NCI-H2107 treated with DMSO at 0.1 percent for 48 hours (cell line): ENCODE measurements at regions not wholly inside any gene's neighbourhood (a gene's known extent, or its start where the extent isn't known, plus 50 kb on each side); places are given as distances from the start of the nearest gene placed in this dataset.

Source experiments
- DNase-seq: peaks from one replicate; lab custom pipeline; 2025; ENCODE audit not compliant: unreplicated experiment; lab: John Stamatoyannopoulos, UW

- DNase-seq: no peak
Measured at GRCh38 chr20:16944745-16945144, 196.6 kb downstream of the OTOR start.

GRCh38 chr20:16945619-16946018 is 197.5 kb downstream of the OTOR start:
- no peak for DNase-seq

- DNase-seq: no peak
Measured at GRCh38 chr20:16946097-16946496, 197.9 kb downstream of the OTOR start.

- DNase-seq: no peak
Measured at GRCh38 chr20:16947479-16947878, 199.3 kb downstream of the OTOR start.

GRCh38 chr20:16951876-16952275 is 203.7 kb downstream of the OTOR start:
- no peak for DNase-seq

- no peak for DNase-seq
Measured at GRCh38 chr20:16952965-16953364, 204.8 kb downstream of the OTOR start.

- DNase-seq: no peak
Measured at GRCh38 chr20:16953858-16954257, 205.7 kb downstream of the OTOR start.

- no peak for DNase-seq
Measured at GRCh38 chr20:16955462-16955861, 207.3 kb downstream of the OTOR start.

GRCh38 chr20:16955971-16956370 is 207.8 kb downstream of the OTOR start:
- DNase-seq: no peak

GRCh38 chr20:16965401-16965800 is 217.2 kb downstream of the OTOR start:
- DNase-seq: no peak

- DNase-seq: no peak
Measured at GRCh38 chr20:16966276-16966880, 218.2 kb downstream of the OTOR start.

- DNase-seq: no peak
Measured at GRCh38 chr20:16968099-16968498, 219.9 kb downstream of the OTOR start.

GRCh38 chr20:16970776-16971175 is 222.6 kb downstream of the OTOR start:
- DNase-seq: no peak

- DNase-seq: no peak
Measured at GRCh38 chr20:16974080-16974854, 226.1 kb downstream of the OTOR start.

- no peak for DNase-seq
Measured at GRCh38 chr20:16974855-16975162, 226.7 kb downstream of the OTOR start.

GRCh38 chr20:16975682-16976081 is 227.5 kb downstream of the OTOR start:
- no peak for DNase-seq

- no peak for DNase-seq
Measured at GRCh38 chr20:16978497-16978896, 230.3 kb downstream of the OTOR start.

GRCh38 chr20:16982091-16982726 is 234.1 kb downstream of the OTOR start:
- no peak for DNase-seq

GRCh38 chr20:16984481-16984880 is 236.3 kb downstream of the OTOR start:
- no peak for DNase-seq

- DNase-seq: no peak
Measured at GRCh38 chr20:17003170-17003870, 223.5 kb upstream of the PCSK2 start.

GRCh38 chr20:17010181-17010580 is 216.7 kb upstream of the PCSK2 start:
- DNase-seq: no peak
